ENCODE measurements at regions not wholly inside any gene's neighbourhood (a gene's known extent, or its start where the extent isn't known, plus 50 kb on each side); places are given as distances from the start of the nearest gene placed in this dataset.
A peak's percentile ranks its signal among the peaks of the same experiment; 100 is the strongest.

GRCh38 chr1:5297180-5297885, 642.9 kb downstream of the AJAP1 start:
- no peak for DNase-seq

GRCh38 chr1:5296557-5297179, 642.3 kb downstream of the AJAP1 start:
- DNase-seq: no peak

- DNase-seq: no peak
Measured at GRCh38 chr1:5296095-5296494, 641.7 kb downstream of the AJAP1 start.

GRCh38 chr1:5291889-5292288, 637.5 kb downstream of the AJAP1 start:
- no peak for DNase-seq

- DNase-seq: no peak
Measured at GRCh38 chr1:5287178-5288150, 633.1 kb downstream of the AJAP1 start.

- peak; percentile 59 for DNase-seq
Measured at GRCh38 chr1:5286244-5286643, 631.8 kb downstream of the AJAP1 start.

- no peak for DNase-seq
Measured at GRCh38 chr1:5274527-5274926, 620.1 kb downstream of the AJAP1 start.

GRCh38 chr1:5273280-5274003, 619.0 kb downstream of the AJAP1 start:
- peak; percentile 26 for DNase-seq

- DNase-seq: no peak
Measured at GRCh38 chr1:5272325-5272724, 617.9 kb downstream of the AJAP1 start.

- DNase-seq: no peak
Measured at GRCh38 chr1:5271264-5271663, 616.9 kb downstream of the AJAP1 start.

- no peak for DNase-seq
Measured at GRCh38 chr1:5269901-5270300, 615.5 kb downstream of the AJAP1 start.

GRCh38 chr1:5267603-5268235, 613.3 kb downstream of the AJAP1 start:
- no peak for DNase-seq

- DNase-seq: no peak
Measured at GRCh38 chr1:5265438-5266075, 611.1 kb downstream of the AJAP1 start.

GRCh38 chr1:5264476-5264875, 610.1 kb downstream of the AJAP1 start:
- DNase-seq: no peak

- no peak for DNase-seq
Measured at GRCh38 chr1:5256793-5257192, 602.4 kb downstream of the AJAP1 start.

- no peak for DNase-seq
Measured at GRCh38 chr1:5254975-5255374, 600.6 kb downstream of the AJAP1 start.

GRCh38 chr1:5254131-5254725, 599.8 kb downstream of the AJAP1 start:
- DNase-seq: no peak

GRCh38 chr1:5253036-5253435, 598.6 kb downstream of the AJAP1 start:
- DNase-seq: no peak

- DNase-seq: no peak
Measured at GRCh38 chr1:5250336-5250735, 595.9 kb downstream of the AJAP1 start.

GRCh38 chr1:5245348-5245747, 590.9 kb downstream of the AJAP1 start:
- DNase-seq: no peak

- no peak for DNase-seq
Measured at GRCh38 chr1:5244631-5245285, 590.3 kb downstream of the AJAP1 start.

Measured in stimulated activated CD8-positive, alpha-beta memory T cell treated with anti-CD3 and anti-CD28 coated beads, Interleukin-4, amount 100 ng/mL, for 48 hours (primary cell).